Astrocyte (in vitro differentiated cells and primary cell): ENCODE measurements at regions not wholly inside any gene's neighbourhood (a gene's known extent, or its start where the extent isn't known, plus 50 kb on each side); places are given as distances from the start of the nearest gene placed in this dataset.

Experiments
- DNase-seq: peaks from one replicate; pipeline ENCODE4 v3.0.0-alpha.2; 2010; ENCODE audit warnings: low read depth
- FAIRE-seq: peaks from 2 replicates; lab custom pipeline; 2011; peaks lifted over from hg19 to GRCh38; lab: Jason Lieb, UNC
- H2AFZ ChIP-seq: 2 replicates; pipeline ENCODE4 v1.6.0; 2012; ENCODE audit warnings: low read depth, low read length, inconsistent platforms
- H3K27ac ChIP-seq: 2 replicates; pipeline ENCODE4 v1.5.1; 2011; ENCODE audit warnings: low read depth, low read length, inconsistent platforms
- H3K27me3 ChIP-seq: 2 replicates; pipeline ENCODE4 v1.6.0; 2011; ENCODE audit warnings: low read length, inconsistent platforms; ENCODE audit not compliant: insufficient read depth
- H3K36me3 ChIP-seq: 2 replicates; pipeline ENCODE4 v1.5.1; 2011; ENCODE audit warnings: low read length, inconsistent platforms; ENCODE audit not compliant: insufficient read depth
- H3K4me1 ChIP-seq: 2 replicates; pipeline ENCODE4 v1.5.1; 2011; ENCODE audit warnings: low read length, inconsistent platforms; ENCODE audit not compliant: insufficient read depth
- H3K4me2 ChIP-seq: 2 replicates; pipeline ENCODE4 v1.6.0; 2012; ENCODE audit warnings: low read length, inconsistent platforms
- H3K4me3 ChIP-seq: 2 replicates; pipeline ENCODE4 v1.5.1; 2011; ENCODE audit warnings: low read depth, mild to moderate bottlenecking, low read length, inconsistent platforms; ENCODE audit not compliant: insufficient read depth
- H3K79me2 ChIP-seq: 2 replicates; pipeline ENCODE4 v1.6.0; 2012; ENCODE audit warnings: mild to moderate bottlenecking, low read length, inconsistent platforms; ENCODE audit not compliant: insufficient read depth
- H3K9ac ChIP-seq: 2 replicates; pipeline ENCODE4 v1.6.0; 2012; ENCODE audit warnings: mild to moderate bottlenecking, low read length, inconsistent platforms
- H3K9me3 ChIP-seq: 2 replicates; pipeline ENCODE4 v1.5.1; 2012; ENCODE audit warnings: low read depth, mild to moderate bottlenecking, low read length, inconsistent platforms; ENCODE audit not compliant: insufficient read depth
- H4K20me1 ChIP-seq: 2 replicates; pipeline ENCODE4 v1.6.0; 2012; ENCODE audit warnings: low read length, inconsistent platforms; ENCODE audit not compliant: insufficient read depth
- H3K27ac Mint-ChIP-seq: one replicate; pipeline ENCODE4 v1.8.0; 2021; ENCODE audit warnings: mild to moderate bottlenecking, mixed read lengths; ENCODE audit not compliant: unreplicated experiment
- H3K27me3 Mint-ChIP-seq: one replicate; pipeline ENCODE4 v1.8.0; 2021; ENCODE audit warnings: low read depth, mixed read lengths; ENCODE audit not compliant: unreplicated experiment
- H3K36me3 Mint-ChIP-seq: one replicate; pipeline ENCODE4 v1.8.0; 2021; ENCODE audit warnings: low read depth, mixed read lengths; ENCODE audit not compliant: unreplicated experiment
- H3K4me1 Mint-ChIP-seq: one replicate; pipeline ENCODE4 v1.8.0; 2021; ENCODE audit warnings: low read depth, mixed read lengths; ENCODE audit not compliant: unreplicated experiment
- H3K4me3 Mint-ChIP-seq: one replicate; pipeline ENCODE4 v1.8.0; 2021; ENCODE audit warnings: mild to moderate bottlenecking, moderate library complexity, mixed read lengths; ENCODE audit not compliant: unreplicated experiment
- H3K9me3 Mint-ChIP-seq: one replicate; pipeline ENCODE4 v1.8.0; 2021; ENCODE audit warnings: mild to moderate bottlenecking, mixed read lengths; ENCODE audit not compliant: unreplicated experiment
- EZH2 ChIP-seq: IDR thresholded peaks from 2 replicates; pipeline ENCODE4 v1.6.1; 2012; ENCODE audit warnings: mild to moderate bottlenecking, low read length, inconsistent platforms; ENCODE audit not compliant: insufficient read depth
- TF ChIP-seq, protein P1 (sequence below): IDR thresholded peaks from 2 replicates; pipeline ENCODE4 v1.5.1; 2011; ENCODE audit warnings: low read depth, mild to moderate bottlenecking, inconsistent platforms, low read length, moderate library complexity; ENCODE audit not compliant: insufficient read depth

DNA sequence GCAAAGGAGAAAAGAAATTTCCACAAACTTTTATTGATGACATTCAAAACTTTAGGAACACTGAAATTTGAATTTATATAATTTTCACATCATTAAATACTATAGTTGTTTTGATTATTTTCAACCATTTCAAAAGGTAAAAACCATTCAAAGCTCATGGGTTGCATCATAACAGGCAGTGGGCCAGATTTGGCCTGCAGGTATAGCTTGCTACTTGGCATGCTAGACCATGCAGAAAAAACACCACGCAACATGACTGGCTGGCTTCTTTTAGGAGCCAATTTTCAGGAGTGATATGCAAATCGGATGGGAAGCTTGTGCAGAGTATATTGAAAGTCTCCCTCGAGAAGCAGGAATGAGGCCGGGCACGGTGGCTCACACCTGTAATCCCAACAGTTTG is 144.8 kb downstream of the GLUL start:
- no peaks in the 10 kb centered on the region for H3K4me1 ChIP-seq
- DNase-seq (no peak), FAIRE-seq (no peak)
- no peaks in the 10 kb centered on the region for H3K27me3 ChIP-seq
- Mint-ChIP-seq H3K4me1 (peaks cover 4% of the 10 kb centered on the region), H3K36me3 (no peaks in the 10 kb centered on the region), H3K4me3 (no peak overlapping the region), H3K27me3 (peaks cover 18% of the 10 kb centered on the region), H3K9me3 (peaks cover 4% of the 10 kb centered on the region), H3K27ac (no peak overlapping the region)
- no peak overlapping the region for H3K9ac ChIP-seq
- H3K79me2 ChIP-seq = no peaks in the 10 kb centered on the region
- no peaks in the 10 kb centered on the region for H3K36me3 ChIP-seq
- H2AFZ ChIP-seq = no peak overlapping the region
- no peak overlapping the region for H3K4me3 ChIP-seq
- no peaks in the 10 kb centered on the region for H4K20me1 ChIP-seq
- TF ChIP-seq, protein P1, sequence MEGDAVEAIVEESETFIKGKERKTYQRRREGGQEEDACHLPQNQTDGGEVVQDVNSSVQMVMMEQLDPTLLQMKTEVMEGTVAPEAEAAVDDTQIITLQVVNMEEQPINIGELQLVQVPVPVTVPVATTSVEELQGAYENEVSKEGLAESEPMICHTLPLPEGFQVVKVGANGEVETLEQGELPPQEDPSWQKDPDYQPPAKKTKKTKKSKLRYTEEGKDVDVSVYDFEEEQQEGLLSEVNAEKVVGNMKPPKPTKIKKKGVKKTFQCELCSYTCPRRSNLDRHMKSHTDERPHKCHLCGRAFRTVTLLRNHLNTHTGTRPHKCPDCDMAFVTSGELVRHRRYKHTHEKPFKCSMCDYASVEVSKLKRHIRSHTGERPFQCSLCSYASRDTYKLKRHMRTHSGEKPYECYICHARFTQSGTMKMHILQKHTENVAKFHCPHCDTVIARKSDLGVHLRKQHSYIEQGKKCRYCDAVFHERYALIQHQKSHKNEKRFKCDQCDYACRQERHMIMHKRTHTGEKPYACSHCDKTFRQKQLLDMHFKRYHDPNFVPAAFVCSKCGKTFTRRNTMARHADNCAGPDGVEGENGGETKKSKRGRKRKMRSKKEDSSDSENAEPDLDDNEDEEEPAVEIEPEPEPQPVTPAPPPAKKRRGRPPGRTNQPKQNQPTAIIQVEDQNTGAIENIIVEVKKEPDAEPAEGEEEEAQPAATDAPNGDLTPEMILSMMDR = no peak
- TF ChIP-seq EZH2 = no peak
- no peaks in the 10 kb centered on the region for H3K9me3 ChIP-seq
- no peak overlapping the region for H3K27ac ChIP-seq
- no peak overlapping the region for H3K4me2 ChIP-seq

DNA sequence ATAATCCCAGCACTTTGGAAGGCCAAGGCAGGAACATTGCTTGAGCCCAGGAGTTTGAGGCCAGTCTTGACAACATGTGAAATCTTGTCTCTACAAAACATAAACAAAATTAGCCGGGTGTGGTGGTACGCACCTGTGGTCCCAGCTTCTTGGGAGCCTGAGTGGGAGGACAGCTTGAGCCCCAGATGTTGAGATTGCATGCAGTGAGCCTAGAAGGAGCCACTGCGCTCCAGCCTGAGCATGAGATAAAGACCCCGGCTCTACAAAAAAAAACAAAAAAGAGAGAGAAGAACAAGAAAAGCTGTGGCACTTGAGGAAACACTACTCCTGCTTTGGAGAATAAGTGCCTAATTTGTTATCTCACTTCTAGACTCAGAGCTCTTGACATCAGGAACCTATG is 146.6 kb downstream of the GLUL start:
- Histone ChIP-seq H4K20me1 (no peaks in the 10 kb centered on the region), H3K27me3 (no peaks in the 10 kb centered on the region), H3K4me1 (no peaks in the 10 kb centered on the region), H3K4me2 (no peak overlapping the region), H3K9me3 (no peaks in the 10 kb centered on the region), H3K36me3 (no peaks in the 10 kb centered on the region), H2AFZ (no peak overlapping the region), H3K4me3 (no peak overlapping the region), H3K27ac (no peak overlapping the region), H3K9ac (no peak overlapping the region), H3K79me2 (no peaks in the 10 kb centered on the region)
- H3K9me3 Mint-ChIP-seq = peaks cover 4% of the 10 kb centered on the region
- DNase-seq (no peak), FAIRE-seq (no peak)
- H3K27ac Mint-ChIP-seq = no peak overlapping the region
- no peak overlapping the region for H3K4me3 Mint-ChIP-seq
- peaks cover 4% of the 10 kb centered on the region for H3K4me1 Mint-ChIP-seq
- no peaks in the 10 kb centered on the region for H3K36me3 Mint-ChIP-seq
- TF ChIP-seq, protein P1 = no peak
- TF ChIP-seq EZH2 = no peak
- H3K27me3 Mint-ChIP-seq = peaks cover 32% of the 10 kb centered on the region

DNA sequence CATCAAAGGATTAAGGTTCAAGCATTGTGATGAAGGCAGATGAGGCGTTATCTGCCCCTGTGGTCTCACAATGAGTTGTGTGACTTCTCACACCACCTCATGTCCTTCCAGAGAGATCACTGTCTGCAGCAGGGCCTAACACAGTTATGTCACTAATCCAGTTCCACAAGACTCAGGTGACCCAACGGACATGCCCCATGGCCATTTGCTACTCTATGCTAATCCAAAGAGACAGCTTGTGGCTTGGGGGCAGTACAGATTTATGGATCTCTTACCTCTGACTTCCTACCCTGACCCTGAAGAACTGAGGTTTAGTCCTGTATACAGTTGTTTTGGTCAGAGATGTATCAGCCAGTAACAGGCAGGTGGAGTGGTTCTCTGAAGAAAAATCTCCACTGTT is 147.1 kb downstream of the GLUL start:
- no peaks in the 10 kb centered on the region for H4K20me1 ChIP-seq
- no peaks in the 10 kb centered on the region for H3K79me2 ChIP-seq
- Mint-ChIP-seq H3K4me3 (no peak overlapping the region), H3K9me3 (peaks cover 5% of the 10 kb centered on the region), H3K36me3 (no peaks in the 10 kb centered on the region), H3K4me1 (peaks cover 4% of the 10 kb centered on the region), H3K27ac (no peak overlapping the region), H3K27me3 (peaks cover 34% of the 10 kb centered on the region)
- no peaks in the 10 kb centered on the region for H3K4me1 ChIP-seq
- H2AFZ ChIP-seq = no peak overlapping the region
- H3K4me3 ChIP-seq = no peak overlapping the region
- no peaks in the 10 kb centered on the region for H3K36me3 ChIP-seq
- no peak overlapping the region for H3K9ac ChIP-seq
- DNase-seq (no peak), FAIRE-seq (no peak)
- no peaks in the 10 kb centered on the region for H3K27me3 ChIP-seq
- H3K4me2 ChIP-seq = no peak overlapping the region
- no peak overlapping the region for H3K27ac ChIP-seq
- TF ChIP-seq EZH2 = no peak
- TF ChIP-seq, protein P1 = no peak
- H3K9me3 ChIP-seq = no peaks in the 10 kb centered on the region
